Stomach (tissue), 8 donors: ENCODE measurements at regions not wholly inside any gene's neighbourhood (a gene's known extent, or its start where the extent isn't known, plus 50 kb on each side); places are given as distances from the start of the nearest gene placed in this dataset.

Experiments used
- DNase-seq, 2 donors: peaks; one replicate each; pipeline versions ENCODE4 v3.0.0 to v3.0.0-alpha.2; 2013 to 2019
- H3K27ac ChIP-seq, 5 donors: fragments of 200-600 bp in 4 of 5; sonication (generic) in 4 of 5; one replicate each; pipeline ENCODE4 v1.5.1; 2013 to 2019; ENCODE audit warnings: mild to moderate bottlenecking in 1 of 5, moderate library complexity in 1 of 5
- H3K27me3 ChIP-seq, 3 donors: fragments of 200-600 bp; sonication (generic); one replicate each; pipeline ENCODE4 v1.5.1; 2017 to 2019; ENCODE audit warnings: mixed run types in 1 of 3
- H3K36me3 ChIP-seq, 4 donors: fragments of 200-600 bp; sonication (generic); 1 replicate in 3 of 4; 2 replicates in 1 of 4; pipeline ENCODE4 v1.5.1; 2016 to 2019
- H3K4me1 ChIP-seq, 4 donors: fragments of 200-600 bp; sonication (generic); one replicate each; pipeline ENCODE4 v1.5.1; 2016 to 2019
- H3K4me3 ChIP-seq, 4 donors: fragments of 200-600 bp; sonication (generic) in 3 of 4; one replicate each; pipeline ENCODE4 v1.5.1; 2016 to 2019; ENCODE audit warnings: mild to moderate bottlenecking in 1 of 4
- H3K9me3 ChIP-seq, 4 donors: fragments of 200-600 bp; sonication (generic); one replicate each; pipeline ENCODE4 v1.5.1; 2016 to 2019
- CTCF ChIP-seq, 7 experiments: fragments of 450-650 bp in 4 of 7; fragments of 200-600 bp in 3 of 7; sonication (generic) in 3 of 7; IDR thresholded peaks; one replicate each; pipeline ENCODE4 v1.5.1; 2016 to 2019; ENCODE audit warnings: antibody characterized with exemption in 7 of 7, control low read depth in 2 of 7, mild to moderate bottlenecking in 1 of 7
- EP300 ChIP-seq: sonication (generic); formaldehyde crosslinking; IDR thresholded peaks from one replicate; pipeline ENCODE4 v1.6.1; 2017; ENCODE audit warnings: antibody characterized with exemption
- POLR2A ChIP-seq, 4 donors: fragments of 450-650 bp; IDR thresholded peaks; one replicate each; pipeline ENCODE4 v1.6.1; 2016; ENCODE audit warnings: antibody characterized with exemption in 4 of 4, control low read depth in 2 of 4, mild to moderate bottlenecking in 1 of 4, moderate library complexity in 1 of 4
- POLR2AphosphoS5 ChIP-seq, 3 donors: sonication (generic); formaldehyde crosslinking; IDR thresholded peaks; one replicate each; pipeline ENCODE4 v1.6.1; 2016; ENCODE audit warnings: antibody characterized with exemption in 3 of 3
- WGBS, 5 donors: extraction: QIAGEN DNeasy Blood & Tissue Kit in 3 of 5; methylation state at CpG; one replicate each; pipeline versions ENCODE4 v1.1.5 to v1.1.7; 2013 to 2018; 5-methylcytosine and 5-hydroxymethylcytosine counted together
- intact Hi-C: fragments of 100-400 bp; cut with DNase I; formaldehyde crosslinking; loops from one replicate; pipeline ENCODE4 v1.15.1; 2023; ENCODE audit warnings: low total_unique reads
- donor health status: healthy with polysubstance abuse.
- donor health status: Bipolar disorder and iron deficiency.
- donor health status: healthy.

- WGBS, 5 donors, result 90 to 96% (median 94%) methylated on average over 14 to 15 of the region's 15 CpGs
Measured at GRCh38 chr17:420479-421175, 68.0 kb upstream of the RPH3AL start.

DNA sequence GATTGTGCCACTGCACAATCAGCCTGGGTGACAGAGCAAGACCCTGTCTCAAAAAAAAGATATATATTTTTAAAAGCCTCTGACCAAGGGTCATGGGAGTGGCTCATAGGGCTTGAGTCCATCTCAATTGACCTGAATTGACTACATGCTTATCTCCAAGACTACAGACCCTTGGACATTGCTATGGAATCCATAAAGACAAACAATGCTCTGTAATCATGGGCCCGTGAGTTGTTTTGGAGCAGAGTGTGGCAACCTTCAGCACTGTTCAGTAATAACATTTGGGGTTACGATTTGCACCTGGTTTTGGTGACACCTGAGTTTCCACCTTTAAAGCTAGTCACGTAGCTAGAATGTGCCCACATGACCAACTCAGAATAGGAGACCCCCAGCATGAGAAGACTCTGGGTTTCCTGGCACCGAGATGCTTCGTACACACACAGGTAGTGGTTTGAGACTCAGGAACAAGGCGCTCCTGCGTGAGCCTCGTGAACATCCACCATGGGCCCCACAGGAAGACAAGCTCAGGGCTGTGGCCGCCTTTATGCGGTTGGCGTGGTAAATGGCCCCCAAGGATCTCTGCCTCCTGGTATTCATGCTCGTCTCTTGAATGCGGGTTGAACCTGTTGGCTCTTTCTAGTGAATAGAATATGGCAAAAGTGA lies 66.6 kb upstream of the RPH3AL start:
- H3K27ac ChIP-seq, result no peak overlapping the region
- peaks cover 0 to 10% (median 0%) of the 10 kb centered on the region in 3 donors for H3K27me3 ChIP-seq
- WGBS, 5 donors, result 74 to 87% (median 82%) methylated on average over 13 of the region's 13 CpGs
- H3K36me3 ChIP-seq, result peaks cover 0 to 6% (median 4%) of the 10 kb centered on the region in 4 donors
- intact Hi-C loops, result no loop called here
- no peak overlapping the region for H3K4me3 ChIP-seq
- DNase-seq, result peak in 1 of 2 donors; percentile 42
- H3K4me1 ChIP-seq, result peaks cover 0 to 4% (median 0%) of the 10 kb centered on the region in 4 donors
- TF ChIP-seq POLR2A (IDR thresholded peaks at IDR 0.05) (no peak), EP300 (no peak), CTCF (IDR thresholded peaks at IDR 0.05) (no peak), POLR2AphosphoS5 (IDR thresholded peaks at IDR 0.05) (no peak)
- H3K9me3 ChIP-seq, result no peaks in the 10 kb centered on the region

More at GRCh38 chr17:420479-421175, 68.0 kb upstream of the RPH3AL start:
- Histone ChIP-seq H3K27me3 (peaks cover 0 to 10% (median 0%) of the 10 kb centered on the region in 3 donors), H3K4me1 (peaks cover 0 to 4% (median 0%) of the 10 kb centered on the region in 4 donors), H3K4me3 (no peak overlapping the region), H3K9me3 (no peaks in the 10 kb centered on the region), H3K27ac (no peak overlapping the region), H3K36me3 (no peaks in the 10 kb centered on the region)
- intact Hi-C loops, result no loop called here
- no peak for TF ChIP-seq POLR2A (IDR thresholded peaks at IDR 0.05)
- TF ChIP-seq EP300, result no peak
- TF ChIP-seq POLR2AphosphoS5 (IDR thresholded peaks at IDR 0.05), result no peak
- TF ChIP-seq CTCF (IDR thresholded peaks at IDR 0.05), result no peak
- DNase-seq, result no peak

GRCh38 chr17:418421-418751 lies 65.8 kb upstream of the RPH3AL start:
- Histone ChIP-seq H3K4me3 (no peak overlapping the region), H3K36me3 (peaks cover 0 to 14% (median 11%) of the 10 kb centered on the region in 4 donors), H3K27ac (no peak overlapping the region), H3K4me1 (peaks cover 0 to 4% (median 0%) of the 10 kb centered on the region in 4 donors), H3K9me3 (no peaks in the 10 kb centered on the region), H3K27me3 (peaks cover 0 to 10% (median 0%) of the 10 kb centered on the region in 3 donors)
- WGBS, 5 donors, result 68 to 81% (median 74%) methylated on average over 8 of the region's 8 CpGs
- TF ChIP-seq POLR2A (IDR thresholded peaks at IDR 0.05), result no peak
- DNase-seq, result peak in 1 of 2 donors; percentile 44
- intact Hi-C loops, result no loop called here

- 87 to 90% (median 89%) methylated on average over 16 of the region's 16 CpGs for WGBS, 5 donors
- no peak overlapping the region for H3K4me3 ChIP-seq
- intact Hi-C loops, result no loop called here
Measured at GRCh38 chr17:417691-418420, 65.2 kb upstream of the RPH3AL start.

More at GRCh38 chr17:417691-418420, 65.2 kb upstream of the RPH3AL start:
- Histone ChIP-seq H3K4me1 (peaks cover 0 to 9% (median 0%) of the 10 kb centered on the region in 4 donors), H3K27ac (no peak overlapping the region), H3K9me3 (no peaks in the 10 kb centered on the region), H3K27me3 (peaks cover 0 to 9% (median 0%) of the 10 kb centered on the region in 3 donors), H3K36me3 (peaks cover 0 to 20% (median 12%) of the 10 kb centered on the region in 4 donors)
- DNase-seq, result no peak
- TF ChIP-seq EP300 (no peak), POLR2A (IDR thresholded peaks at IDR 0.05) (no peak), POLR2AphosphoS5 (IDR thresholded peaks at IDR 0.05) (no peak), CTCF (IDR thresholded peaks at IDR 0.05) (no peak)
